HCT116 (cell line): ENCODE measurements at regions not wholly inside any gene's neighbourhood (a gene's known extent, or its start where the extent isn't known, plus 50 kb on each side); places are given as distances from the start of the nearest gene placed in this dataset.

Experiments
- ATAC-seq: fragments of 200-7000 bp; cut with Tn5 transposase; 2 replicates; pipeline ENCODE4 v1.9.1; 2020; ENCODE audit warnings: mild to moderate bottlenecking, moderate library complexity
- BruUV-seq: library from RNA; stranded (reverse); fragments of 400-500 nt; replicated peaks from 2 replicates; lab custom pipeline; 2021; lab: Mats Ljungman, UMichigan
- CTCF ChIA-PET: fragments of 300-600 bp; sonication (Branson Sonifier 250); formaldehyde crosslinking; loops from one replicate; lab custom pipeline; 2021; ENCODE audit warnings: antibody characterized with exemption; lab: Charles Lee
- POLR2A ChIA-PET: fragments of 300-600, 350-600 bp; sonication (Branson Sonifier 250); formaldehyde crosslinking; loops from one replicate; lab custom pipeline; 2021; ENCODE audit warnings: antibody characterized with exemption; lab: Charles Lee
- RAD21 ChIA-PET, 2 experiments: fragments of 300-600 bp; sonication (Branson Sonifier 250); formaldehyde crosslinking; loops; one replicate each; lab custom pipeline; 2023; ENCODE audit warnings: low total read pairs in 2 of 2; ENCODE audit not compliant: uncharacterized antibody in 2 of 2, unreplicated experiment in 2 of 2, low non-redundant PET in 1 of 2; lab: Charles Lee
- DNase-seq: peaks from one replicate; pipeline ENCODE4 v3.0.0-alpha.2; 2010; ENCODE audit warnings: low read depth, low spot score
- H2AFZ ChIP-seq: fragments of 200-600 bp; shearing (Covaris generic), sonication (generic); 2 replicates; pipeline ENCODE4 v1.6.1; 2017; ENCODE audit warnings: low read depth, mixed run types, mixed read lengths, antibody characterized with exemption, low read length; ENCODE audit not compliant: poor library complexity, severe bottlenecking
- H3K27ac ChIP-seq: 2 replicates; pipeline ENCODE4 v1.5.1; 2012; ENCODE audit warnings: low read depth, low read length
- H3K27me3 ChIP-seq: fragments of 200-600 bp; sonication (generic); 2 replicates; pipeline ENCODE4 v1.6.1; 2016; ENCODE audit warnings: mixed run types, low read length, mixed read lengths; ENCODE audit not compliant: insufficient read depth
- H3K36me3 ChIP-seq, 2 experiments: fragments of 200-500 bp in 1 of 2; fragments of 200-600 bp in 1 of 2; sonication (Bioruptor generic) in 1 of 2; sonication (generic) in 1 of 2; 2 replicates each; pipeline versions ENCODE4 v1.5.1 to v1.6.1; 2014 to 2016; ENCODE audit warnings: low read length in 2 of 2, inconsistent platforms in 1 of 2, mixed read lengths in 1 of 2, mixed run types in 1 of 2; ENCODE audit not compliant: insufficient read depth in 2 of 2, control insufficient read depth in 1 of 2
- H3K4me1 ChIP-seq, 2 experiments: fragments of 200-600 bp in 1 of 2; sonication (generic) in 1 of 2; 2 replicates each; pipeline versions ENCODE4 v1.5.1 to v1.6.1; 2012 to 2017; ENCODE audit warnings: low read length in 2 of 2, inconsistent platforms in 1 of 2, mild to moderate bottlenecking in 1 of 2, mixed read lengths in 1 of 2, mixed run types in 1 of 2, moderate library complexity in 1 of 2; ENCODE audit not compliant: insufficient read depth in 2 of 2, control insufficient read depth in 1 of 2
- H3K4me2 ChIP-seq: fragments of 200-600 bp; sonication (generic); 2 replicates; pipeline ENCODE4 v1.6.1; 2017; ENCODE audit warnings: mixed run types, low read length, mixed read lengths
- H3K4me3 ChIP-seq, 2 experiments: fragments of 200-600 bp in 1 of 2; sonication (generic) in 1 of 2; replicated peaks in 1 of 2; 2 replicates each; pipeline ENCODE4 v1.5.1; 2011 to 2016; ENCODE audit warnings: low read length in 2 of 2, control low read depth in 1 of 2, low read depth in 1 of 2, mild to moderate bottlenecking in 1 of 2, mixed read lengths in 1 of 2, mixed run types in 1 of 2
- H3K79me2 ChIP-seq: fragments of 200-600 bp; sonication (generic); 2 replicates; pipeline ENCODE4 v1.6.1; 2017; ENCODE audit warnings: mild to moderate bottlenecking, mixed run types, low read length, moderate library complexity, mixed read lengths; ENCODE audit not compliant: insufficient read depth
- H3K9ac ChIP-seq: fragments of 200-600 bp; sonication (generic); 2 replicates; pipeline ENCODE4 v1.6.1; 2016; ENCODE audit warnings: low read length, mixed read lengths
- H3K9me2 ChIP-seq: fragments of 200-600 bp; sonication (generic), shearing (Covaris generic); 2 replicates; pipeline ENCODE4 v1.6.1; 2017; ENCODE audit warnings: mixed run types, mild to moderate bottlenecking, moderate library complexity; ENCODE audit not compliant: insufficient read depth
- H3K9me3 ChIP-seq, 2 experiments: fragments of 200-500 bp in 1 of 2; fragments of 200-600 bp in 1 of 2; sonication (Bioruptor generic) in 1 of 2; sonication (generic) in 1 of 2; 2 replicates each; pipeline ENCODE4 v1.6.1; 2014 to 2017; ENCODE audit warnings: low read length in 2 of 2, mixed read lengths in 2 of 2, inconsistent platforms in 1 of 2, low read depth in 1 of 2, mild to moderate bottlenecking in 1 of 2, mixed run types in 1 of 2, moderate library complexity in 1 of 2; ENCODE audit not compliant: control insufficient read depth in 1 of 2, insufficient read depth in 1 of 2
- H4K20me1 ChIP-seq: fragments of 200-600 bp; sonication (generic), shearing (Covaris generic); 2 replicates; pipeline ENCODE4 v1.6.1; 2017; ENCODE audit warnings: mixed run types, mild to moderate bottlenecking, moderate library complexity; ENCODE audit not compliant: insufficient read depth
- ELF1 ChIP-seq: IDR thresholded peaks from 2 replicates; pipeline ENCODE4 v1.6.1; 2012; ENCODE audit warnings: low read depth, borderline replicate concordance
- EZH2phosphoT487 ChIP-seq: fragments of 200-600 bp; IDR thresholded peaks from 2 replicates; pipeline ENCODE4 v1.6.1; 2018; ENCODE audit warnings: antibody characterized with exemption, borderline replicate concordance
- FOSL1 ChIP-seq: IDR thresholded peaks from 2 replicates; pipeline ENCODE4 v1.6.1; 2012; ENCODE audit warnings: low read depth
- JUND ChIP-seq: IDR thresholded peaks from 2 replicates; pipeline ENCODE4 v1.6.1; 2012
- SIN3A ChIP-seq: IDR thresholded peaks from 2 replicates; pipeline ENCODE4 v1.6.1; 2012; ENCODE audit warnings: low read depth
- SP1 ChIP-seq: IDR thresholded peaks from 2 replicates; pipeline ENCODE4 v1.6.1; 2012; ENCODE audit warnings: low read depth
- SRF ChIP-seq: IDR thresholded peaks from 2 replicates; pipeline ENCODE4 v1.6.1; 2012; ENCODE audit warnings: low read depth
- TCF7L2 ChIP-seq: IDR thresholded peaks from 2 replicates; pipeline ENCODE4 v1.7.0; 2011; ENCODE audit warnings: borderline replicate concordance, inconsistent platforms; ENCODE audit not compliant: insufficient read depth, insufficient read length; ENCODE audit errors: extremely low read depth
- intact Hi-C: fragments of 100-400 bp; cut with micrococcal nuclease; formaldehyde crosslinking; loops from 2 replicates; pipeline ENCODE4 v1.10.0; 2022
- TF ChIP-seq, protein P1 (sequence below): IDR thresholded peaks from 2 replicates; pipeline ENCODE4 v1.6.1; 2012
- TF ChIP-seq, protein P2 (sequence below): IDR thresholded peaks from 2 replicates; pipeline ENCODE4 v1.6.1; 2012
- TF ChIP-seq, protein P3 (sequence below): IDR thresholded peaks from 2 replicates; pipeline ENCODE4 v1.6.1; 2012; ENCODE audit warnings: low read depth

DNA sequence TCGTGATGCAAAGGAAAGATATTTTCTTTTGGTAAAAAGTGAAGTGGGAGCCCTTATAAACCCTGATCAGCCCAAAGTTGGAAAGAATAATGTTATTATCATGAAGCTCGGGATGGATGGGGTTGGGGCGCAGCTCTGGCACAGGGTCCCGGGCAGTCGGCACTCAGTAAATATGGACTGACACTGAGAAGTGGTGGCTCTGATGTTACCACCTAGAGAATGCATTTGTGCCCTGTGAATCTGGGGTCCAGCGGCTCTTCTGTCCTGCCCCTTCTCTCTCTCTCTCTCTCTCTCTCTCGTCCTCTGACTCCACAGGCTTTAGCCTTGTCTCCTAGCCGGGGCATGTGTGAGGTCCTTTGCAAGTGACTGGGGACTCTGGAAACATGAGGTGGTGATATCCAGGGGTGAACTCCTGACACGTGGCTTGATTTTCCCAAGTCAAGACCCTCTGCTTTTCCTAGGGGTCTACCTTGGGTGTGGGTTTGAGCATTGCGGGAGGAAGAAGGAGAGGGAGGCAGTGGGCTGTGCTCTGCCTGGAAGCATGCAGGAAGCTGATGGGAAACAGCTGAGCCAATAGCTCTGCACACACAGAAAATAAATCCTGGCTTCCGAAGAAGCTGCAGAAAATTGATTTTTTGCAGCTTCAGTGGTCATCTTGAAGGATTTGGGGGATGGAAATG lies 162.7 kb downstream of the MACROH2A1 start:
- TF ChIP-seq FOSL1 (no peak), SRF (no peak)
- TF ChIP-seq, protein P1, sequence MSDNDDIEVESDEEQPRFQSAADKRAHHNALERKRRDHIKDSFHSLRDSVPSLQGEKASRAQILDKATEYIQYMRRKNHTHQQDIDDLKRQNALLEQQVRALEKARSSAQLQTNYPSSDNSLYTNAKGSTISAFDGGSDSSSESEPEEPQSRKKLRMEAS = no peak
- CTCF ChIA-PET = interaction anchor here (0.8 kb wide), 1 partner anchor 11 kb away, joined by 3 read pairs; no protein-coding TSS in a partner anchor
- RAD21 ChIA-PET = no interaction called here
- no TSS peak for BruUV-seq
- Histone ChIP-seq H3K9ac (no peak overlapping the region), H3K9me2 (no peaks in the 10 kb centered on the region), H3K27ac (no peak overlapping the region), H3K79me2 (no peaks in the 10 kb centered on the region), H3K4me1 (peaks cover 0 to 2% of the 10 kb centered on the region in 2 experiments; a peak in 2 of 4 replicates), H3K36me3 (no peaks in the 10 kb centered on the region), H3K9me3 (no peaks in the 10 kb centered on the region), H3K4me2 (no peak overlapping the region), H3K27me3 (no peaks in the 10 kb centered on the region), H3K4me3 (no peak overlapping the region), H4K20me1 (no peaks in the 10 kb centered on the region), H2AFZ (no peak overlapping the region)
- POLR2A ChIA-PET = interaction anchor here (1.1 kb wide), 1 partner anchor 11 kb away, joined by 5 read pairs; no protein-coding TSS in a partner anchor
- ATAC-seq (no peak), DNase-seq (no peak)
- intact Hi-C loops = no loop called here

DNA sequence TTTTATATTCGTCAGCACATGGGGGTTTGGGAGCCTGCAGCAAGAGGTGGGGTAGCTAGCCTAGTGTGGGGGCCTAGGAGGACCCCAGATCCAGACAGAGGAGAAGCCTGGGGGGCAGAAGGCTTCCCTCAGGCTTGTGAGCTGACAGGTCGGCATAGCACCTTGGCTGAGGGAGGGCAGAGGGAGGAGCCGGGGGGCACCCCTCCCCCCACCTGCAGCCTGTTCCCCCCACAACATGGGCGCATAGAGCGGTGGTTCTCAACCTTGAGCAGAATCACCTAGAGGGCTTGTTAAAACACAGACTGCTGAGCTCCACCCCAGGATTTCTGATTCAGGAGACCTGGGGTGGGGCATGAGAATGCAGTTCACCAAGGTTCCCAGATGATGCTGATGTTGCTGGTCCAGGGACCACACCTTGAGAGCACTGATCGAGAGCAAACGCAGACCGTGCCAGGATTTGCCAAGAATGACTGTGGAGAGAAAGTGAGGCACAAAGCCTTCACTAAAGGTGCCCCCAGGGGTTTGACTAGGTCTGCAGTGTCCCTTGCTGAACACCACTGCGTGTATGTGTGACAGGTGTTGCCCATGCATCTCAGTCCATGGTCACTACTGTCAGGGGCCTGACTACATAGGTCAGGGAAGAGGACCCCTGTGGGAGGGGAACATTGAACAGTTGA lies 163.3 kb downstream of the MACROH2A1 start:
- Histone ChIP-seq H3K9me2 (no peaks in the 10 kb centered on the region), H3K27ac (no peak overlapping the region), H3K4me1 (peaks cover 0 to 9% of the 10 kb centered on the region in 2 experiments; a peak in 2 of 4 replicates), H3K27me3 (no peaks in the 10 kb centered on the region), H3K4me3 (no peak overlapping the region), H2AFZ (no peak overlapping the region), H3K4me2 (no peak overlapping the region), H4K20me1 (no peaks in the 10 kb centered on the region), H3K9me3 (no peaks in the 10 kb centered on the region), H3K9ac (no peak overlapping the region), H3K36me3 (no peaks in the 10 kb centered on the region), H3K79me2 (no peaks in the 10 kb centered on the region)
- ChIA-PET POLR2A (no interaction called here), CTCF (no interaction called here), RAD21 (no interaction called here)
- no TSS peak for BruUV-seq
- intact Hi-C loops = no loop called here
- ATAC-seq (no peak), DNase-seq (no peak)
- TF ChIP-seq SP1 = no peak
- no peak for TF ChIP-seq FOSL1
- no peak for TF ChIP-seq TCF7L2
- TF ChIP-seq SIN3A = no peak
- TF ChIP-seq EZH2phosphoT487 = no peak
- TF ChIP-seq, protein P2, sequence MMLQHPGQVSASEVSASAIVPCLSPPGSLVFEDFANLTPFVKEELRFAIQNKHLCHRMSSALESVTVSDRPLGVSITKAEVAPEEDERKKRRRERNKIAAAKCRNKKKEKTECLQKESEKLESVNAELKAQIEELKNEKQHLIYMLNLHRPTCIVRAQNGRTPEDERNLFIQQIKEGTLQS = no peak
- TF ChIP-seq ELF1 = no peak
- no peak for TF ChIP-seq JUND
- TF ChIP-seq, protein P1 = no peak
- TF ChIP-seq, protein P3, sequence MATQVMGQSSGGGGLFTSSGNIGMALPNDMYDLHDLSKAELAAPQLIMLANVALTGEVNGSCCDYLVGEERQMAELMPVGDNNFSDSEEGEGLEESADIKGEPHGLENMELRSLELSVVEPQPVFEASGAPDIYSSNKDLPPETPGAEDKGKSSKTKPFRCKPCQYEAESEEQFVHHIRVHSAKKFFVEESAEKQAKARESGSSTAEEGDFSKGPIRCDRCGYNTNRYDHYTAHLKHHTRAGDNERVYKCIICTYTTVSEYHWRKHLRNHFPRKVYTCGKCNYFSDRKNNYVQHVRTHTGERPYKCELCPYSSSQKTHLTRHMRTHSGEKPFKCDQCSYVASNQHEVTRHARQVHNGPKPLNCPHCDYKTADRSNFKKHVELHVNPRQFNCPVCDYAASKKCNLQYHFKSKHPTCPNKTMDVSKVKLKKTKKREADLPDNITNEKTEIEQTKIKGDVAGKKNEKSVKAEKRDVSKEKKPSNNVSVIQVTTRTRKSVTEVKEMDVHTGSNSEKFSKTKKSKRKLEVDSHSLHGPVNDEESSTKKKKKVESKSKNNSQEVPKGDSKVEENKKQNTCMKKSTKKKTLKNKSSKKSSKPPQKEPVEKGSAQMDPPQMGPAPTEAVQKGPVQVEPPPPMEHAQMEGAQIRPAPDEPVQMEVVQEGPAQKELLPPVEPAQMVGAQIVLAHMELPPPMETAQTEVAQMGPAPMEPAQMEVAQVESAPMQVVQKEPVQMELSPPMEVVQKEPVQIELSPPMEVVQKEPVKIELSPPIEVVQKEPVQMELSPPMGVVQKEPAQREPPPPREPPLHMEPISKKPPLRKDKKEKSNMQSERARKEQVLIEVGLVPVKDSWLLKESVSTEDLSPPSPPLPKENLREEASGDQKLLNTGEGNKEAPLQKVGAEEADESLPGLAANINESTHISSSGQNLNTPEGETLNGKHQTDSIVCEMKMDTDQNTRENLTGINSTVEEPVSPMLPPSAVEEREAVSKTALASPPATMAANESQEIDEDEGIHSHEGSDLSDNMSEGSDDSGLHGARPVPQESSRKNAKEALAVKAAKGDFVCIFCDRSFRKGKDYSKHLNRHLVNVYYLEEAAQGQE = no peak
- TF ChIP-seq, all 23 proteins: peak for 0
